HEK293 (cell line): ENCODE measurements at regions not wholly inside any gene's neighbourhood (a gene's known extent, or its start where the extent isn't known, plus 50 kb on each side); places are given as distances from the start of the nearest gene placed in this dataset.

Experiments used
- CTCF ChIA-PET: fragments of 350-600 bp; formaldehyde crosslinking; extraction: SDS; loops from one replicate; lab custom pipeline; 2021; ENCODE audit warnings: antibody characterized with exemption; lab: Yijun Ruan, JAX
- POLR2A ChIA-PET: fragments of 300-600 bp; formaldehyde crosslinking; extraction: SDS; loops from one replicate; lab custom pipeline; 2020; ENCODE audit warnings: antibody characterized with exemption, inconsistent platforms; lab: Yijun Ruan, JAX
- H3K27ac ChIP-seq: fragments of 200-500 bp; sonication (Bioruptor generic); 2 replicates; pipeline ENCODE4 v1.5.1; 2014; ENCODE audit warnings: low read depth, low read length, control low read depth, inconsistent platforms; ENCODE audit errors: extremely low read depth
- H3K36me3 ChIP-seq, 2 experiments: fragments of 200-500 bp in 1 of 2; sonication (Bioruptor generic) in 1 of 2; 1 replicate in 1 of 2; 2 replicates in 1 of 2; pipeline ENCODE4 v1.5.1; 2014 to 2017; ENCODE audit warnings: inconsistent platforms in 2 of 2, low read length in 2 of 2; ENCODE audit not compliant: control insufficient read depth in 2 of 2, insufficient read depth in 1 of 2
- H3K4me1 ChIP-seq: fragments of 200-500 bp; sonication (Bioruptor generic); 2 replicates; pipeline ENCODE4 v1.5.1; 2014; ENCODE audit warnings: mild to moderate bottlenecking, low read length, inconsistent platforms; ENCODE audit not compliant: control insufficient read depth, insufficient read depth
- H3K4me3 ChIP-seq: 2 replicates; pipeline ENCODE4 v1.5.1; 2011; ENCODE audit warnings: low read depth, mild to moderate bottlenecking, control low read depth, low read length, moderate library complexity
- H3K9me3 ChIP-seq: fragments of 200-500 bp; sonication (Bioruptor generic); 2 replicates; pipeline ENCODE4 v1.5.1; 2014; ENCODE audit warnings: low read depth, low read length, inconsistent platforms; ENCODE audit not compliant: control insufficient read depth, insufficient read depth
- BCL11B ChIP-seq: fragments of 450-650 bp; formaldehyde crosslinking; IDR thresholded peaks from 2 replicates; pipeline ENCODE4 v1.5.1; 2016; ENCODE audit warnings: low read depth, missing biosample characterization, missing genetic modification characterization
- GLIS2 ChIP-seq: fragments of 450-650 bp; formaldehyde crosslinking; IDR thresholded peaks from 2 replicates; pipeline ENCODE4 v1.5.1; 2016; ENCODE audit warnings: missing biosample characterization, missing genetic modification characterization
- IKZF3 ChIP-seq: fragments of 450-650 bp; IDR thresholded peaks from 2 replicates; pipeline ENCODE4 v1.5.0; 2018; ENCODE audit warnings: missing biosample characterization, mild to moderate bottlenecking, missing genetic modification characterization, moderate library complexity
- SALL2 ChIP-seq: fragments of 450-650 bp; formaldehyde crosslinking; IDR thresholded peaks from 2 replicates; pipeline ENCODE4 v1.5.0; 2017; ENCODE audit warnings: missing biosample characterization, mild to moderate bottlenecking, missing genetic modification characterization, borderline replicate concordance
- SP2 ChIP-seq: fragments of 450-650 bp; formaldehyde crosslinking; IDR thresholded peaks from 2 replicates; pipeline ENCODE4 v1.5.1; 2016; ENCODE audit warnings: missing biosample characterization, missing genetic modification characterization
- TCF7L2 ChIP-seq: IDR thresholded peaks from 2 replicates; pipeline ENCODE4 v1.6.1; 2011; ENCODE audit warnings: low read depth, mild to moderate bottlenecking, inconsistent platforms, low read length, moderate library complexity, borderline replicate concordance
- YY1 ChIP-seq: fragments of 450-650 bp; formaldehyde crosslinking; IDR thresholded peaks from 2 replicates; pipeline ENCODE4 v1.5.1; 2018; ENCODE audit warnings: missing biosample characterization, missing genetic modification characterization
- ZBTB21 ChIP-seq: fragments of 450-650 bp; formaldehyde crosslinking; IDR thresholded peaks from 2 replicates; pipeline ENCODE4 v1.5.1; 2017; ENCODE audit warnings: missing biosample characterization, missing genetic modification characterization
- ZFP3 ChIP-seq: fragments of 450-650 bp; formaldehyde crosslinking; IDR thresholded peaks from 2 replicates; pipeline ENCODE4 v1.5.1; 2016; ENCODE audit warnings: low read depth, missing biosample characterization, missing genetic modification characterization
- ZFP37 ChIP-seq: fragments of 450-650 bp; formaldehyde crosslinking; IDR thresholded peaks from 2 replicates; pipeline ENCODE4 v1.5.1; 2016; ENCODE audit warnings: missing biosample characterization, missing genetic modification characterization
- ZFP69B ChIP-seq: fragments of 450-650 bp; formaldehyde crosslinking; IDR thresholded peaks from 2 replicates; pipeline ENCODE4 v1.5.1; 2016; ENCODE audit warnings: missing biosample characterization, missing genetic modification characterization
- ZNF10 ChIP-seq: fragments of 450-650 bp; formaldehyde crosslinking; IDR thresholded peaks from 2 replicates; pipeline ENCODE4 v1.5.1; 2017; ENCODE audit warnings: missing biosample characterization, missing genetic modification characterization
- ZNF169 ChIP-seq: fragments of 450-650 bp; formaldehyde crosslinking; IDR thresholded peaks from 2 replicates; pipeline ENCODE4 v1.5.1; 2016; ENCODE audit warnings: missing biosample characterization, missing genetic modification characterization
- ZNF2 ChIP-seq: fragments of 450-650 bp; formaldehyde crosslinking; IDR thresholded peaks from 2 replicates; pipeline ENCODE4 v1.5.1; 2016; ENCODE audit warnings: missing biosample characterization, missing genetic modification characterization
- ZNF214 ChIP-seq: fragments of 450-650 bp; formaldehyde crosslinking; IDR thresholded peaks from 2 replicates; pipeline ENCODE4 v1.5.1; 2017; ENCODE audit warnings: missing biosample characterization, mild to moderate bottlenecking, missing genetic modification characterization, borderline replicate concordance
- ZNF24 ChIP-seq: fragments of 450-650 bp; formaldehyde crosslinking; IDR thresholded peaks from 2 replicates; pipeline ENCODE4 v1.5.1; 2016; ENCODE audit warnings: missing biosample characterization, missing genetic modification characterization
- ZNF394 ChIP-seq: fragments of 450-650 bp; formaldehyde crosslinking; IDR thresholded peaks from 2 replicates; pipeline ENCODE4 v1.5.1; 2016; ENCODE audit warnings: missing biosample characterization, missing genetic modification characterization, mild to moderate bottlenecking, moderate library complexity, borderline replicate concordance
- ZNF473 ChIP-seq: fragments of 450-650 bp; formaldehyde crosslinking; IDR thresholded peaks from 2 replicates; pipeline ENCODE4 v1.5.1; 2017; ENCODE audit warnings: missing biosample characterization, missing genetic modification characterization
- ZNF621 ChIP-seq: fragments of 450-650 bp; formaldehyde crosslinking; IDR thresholded peaks from 2 replicates; pipeline ENCODE4 v1.5.1; 2017; ENCODE audit warnings: missing biosample characterization, missing genetic modification characterization
- ZNF624 ChIP-seq: fragments of 450-650 bp; formaldehyde crosslinking; IDR thresholded peaks from 2 replicates; pipeline ENCODE4 v1.5.1; 2017; ENCODE audit warnings: missing biosample characterization, missing genetic modification characterization
- ZNF707 ChIP-seq: fragments of 450-650 bp; formaldehyde crosslinking; IDR thresholded peaks from 2 replicates; pipeline ENCODE4 v1.5.1; 2016; ENCODE audit warnings: missing biosample characterization, missing genetic modification characterization
- TF ChIP-seq, protein P1 (sequence below): fragments of 450-650 bp; formaldehyde crosslinking; conservative IDR thresholded peaks from 2 replicates; pipeline ENCODE4 v1.5.1; 2016; ENCODE audit warnings: low read depth, missing biosample characterization, missing genetic modification characterization
- TF ChIP-seq, protein P2 (sequence below): fragments of 450-650 bp; formaldehyde crosslinking; IDR thresholded peaks from 2 replicates; pipeline ENCODE4 v1.5.1; 2016; ENCODE audit warnings: missing biosample characterization, missing genetic modification characterization
- TF ChIP-seq, protein P3 (sequence below): fragments of 450-650 bp; formaldehyde crosslinking; IDR thresholded peaks from 2 replicates; pipeline ENCODE4 v1.5.1; 2017; ENCODE audit warnings: missing biosample characterization, missing genetic modification characterization
- TF ChIP-seq, protein P4 (sequence below): fragments of 450-650 bp; formaldehyde crosslinking; IDR thresholded peaks from 2 replicates; pipeline ENCODE4 v1.5.1; 2017; ENCODE audit warnings: missing biosample characterization, missing genetic modification characterization

- TF ChIP-seq, protein P1, sequence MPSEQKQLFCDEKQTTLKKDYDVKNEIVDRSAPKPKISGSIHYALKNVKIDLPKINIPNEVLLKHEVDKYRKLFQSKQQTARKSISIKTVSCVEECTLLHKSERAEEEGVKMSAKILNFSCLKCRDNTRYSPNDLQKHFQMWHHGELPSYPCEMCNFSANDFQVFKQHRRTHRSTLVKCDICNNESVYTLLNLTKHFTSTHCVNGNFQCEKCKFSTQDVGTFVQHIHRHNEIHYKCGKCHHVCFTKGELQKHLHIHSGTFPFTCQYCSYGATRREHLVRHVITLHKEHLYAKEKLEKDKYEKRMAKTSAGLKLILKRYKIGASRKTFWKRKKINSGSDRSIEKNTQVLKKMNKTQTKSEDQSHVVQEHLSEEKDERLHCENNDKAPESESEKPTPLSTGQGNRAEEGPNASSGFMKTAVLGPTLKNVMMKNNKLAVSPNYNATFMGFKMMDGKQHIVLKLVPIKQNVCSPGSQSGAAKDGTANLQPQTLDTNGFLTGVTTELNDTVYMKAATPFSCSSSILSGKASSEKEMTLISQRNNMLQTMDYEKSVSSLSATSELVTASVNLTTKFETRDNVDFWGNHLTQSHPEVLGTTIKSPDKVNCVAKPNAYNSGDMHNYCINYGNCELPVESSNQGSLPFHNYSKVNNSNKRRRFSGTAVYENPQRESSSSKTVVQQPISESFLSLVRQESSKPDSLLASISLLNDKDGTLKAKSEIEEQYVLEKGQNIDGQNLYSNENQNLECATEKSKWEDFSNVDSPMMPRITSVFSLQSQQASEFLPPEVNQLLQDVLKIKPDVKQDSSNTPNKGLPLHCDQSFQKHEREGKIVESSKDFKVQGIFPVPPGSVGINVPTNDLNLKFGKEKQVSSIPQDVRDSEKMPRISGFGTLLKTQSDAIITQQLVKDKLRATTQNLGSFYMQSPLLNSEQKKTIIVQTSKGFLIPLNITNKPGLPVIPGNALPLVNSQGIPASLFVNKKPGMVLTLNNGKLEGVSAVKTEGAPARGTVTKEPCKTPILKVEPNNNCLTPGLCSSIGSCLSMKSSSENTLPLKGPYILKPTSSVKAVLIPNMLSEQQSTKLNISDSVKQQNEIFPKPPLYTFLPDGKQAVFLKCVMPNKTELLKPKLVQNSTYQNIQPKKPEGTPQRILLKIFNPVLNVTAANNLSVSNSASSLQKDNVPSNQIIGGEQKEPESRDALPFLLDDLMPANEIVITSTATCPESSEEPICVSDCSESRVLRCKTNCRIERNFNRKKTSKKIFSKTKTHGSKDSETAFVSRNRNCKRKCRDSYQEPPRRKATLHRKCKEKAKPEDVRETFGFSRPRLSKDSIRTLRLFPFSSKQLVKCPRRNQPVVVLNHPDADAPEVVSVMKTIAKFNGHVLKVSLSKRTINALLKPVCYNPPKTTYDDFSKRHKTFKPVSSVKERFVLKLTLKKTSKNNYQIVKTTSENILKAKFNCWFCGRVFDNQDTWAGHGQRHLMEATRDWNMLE (tag by site-specific recombination): no peak
- no peak for TF ChIP-seq ZNF169 (tag by site-specific recombination)
- no peak for TF ChIP-seq ZNF473 (tag by site-specific recombination)
- TF ChIP-seq ZBTB21 (tag by site-specific recombination): no peak
- no peak for TF ChIP-seq BCL11B
- TF ChIP-seq, all 188 proteins: peak for 0
Observed at GRCh38 chr15:62342959-62343358, 177.9 kb upstream of the C2CD4B start (continued).

DNA sequence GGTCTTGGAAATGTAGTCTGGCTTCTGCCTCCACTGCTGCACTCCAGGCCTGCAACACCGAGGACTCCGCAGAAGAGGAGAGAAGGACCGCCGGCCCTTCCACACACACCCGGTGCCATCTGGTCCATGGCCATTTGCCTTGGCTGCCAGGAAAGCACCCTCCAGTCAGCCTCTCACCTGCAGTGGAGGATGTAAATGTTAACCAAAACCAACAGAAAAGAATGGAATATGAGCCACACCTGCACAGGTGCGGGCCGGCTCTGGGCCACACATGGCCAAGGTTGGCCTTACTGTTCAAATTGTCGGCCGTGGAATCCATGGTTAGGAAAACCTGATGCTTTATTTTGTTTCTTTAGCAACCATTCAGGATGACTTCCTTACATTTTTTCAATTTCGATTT is 178.3 kb upstream of the C2CD4B start:
- TF ChIP-seq, protein P2, sequence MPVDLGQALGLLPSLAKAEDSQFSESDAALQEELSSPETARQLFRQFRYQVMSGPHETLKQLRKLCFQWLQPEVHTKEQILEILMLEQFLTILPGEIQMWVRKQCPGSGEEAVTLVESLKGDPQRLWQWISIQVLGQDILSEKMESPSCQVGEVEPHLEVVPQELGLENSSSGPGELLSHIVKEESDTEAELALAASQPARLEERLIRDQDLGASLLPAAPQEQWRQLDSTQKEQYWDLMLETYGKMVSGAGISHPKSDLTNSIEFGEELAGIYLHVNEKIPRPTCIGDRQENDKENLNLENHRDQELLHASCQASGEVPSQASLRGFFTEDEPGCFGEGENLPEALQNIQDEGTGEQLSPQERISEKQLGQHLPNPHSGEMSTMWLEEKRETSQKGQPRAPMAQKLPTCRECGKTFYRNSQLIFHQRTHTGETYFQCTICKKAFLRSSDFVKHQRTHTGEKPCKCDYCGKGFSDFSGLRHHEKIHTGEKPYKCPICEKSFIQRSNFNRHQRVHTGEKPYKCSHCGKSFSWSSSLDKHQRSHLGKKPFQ (tag by site-specific recombination): no peak
- no peak for TF ChIP-seq SP2 (tag by site-specific recombination)
- no peak for TF ChIP-seq ZNF621 (tag by site-specific recombination)
- no peak for TF ChIP-seq ZNF707 (tag by site-specific recombination)
- TF ChIP-seq, protein P3, sequence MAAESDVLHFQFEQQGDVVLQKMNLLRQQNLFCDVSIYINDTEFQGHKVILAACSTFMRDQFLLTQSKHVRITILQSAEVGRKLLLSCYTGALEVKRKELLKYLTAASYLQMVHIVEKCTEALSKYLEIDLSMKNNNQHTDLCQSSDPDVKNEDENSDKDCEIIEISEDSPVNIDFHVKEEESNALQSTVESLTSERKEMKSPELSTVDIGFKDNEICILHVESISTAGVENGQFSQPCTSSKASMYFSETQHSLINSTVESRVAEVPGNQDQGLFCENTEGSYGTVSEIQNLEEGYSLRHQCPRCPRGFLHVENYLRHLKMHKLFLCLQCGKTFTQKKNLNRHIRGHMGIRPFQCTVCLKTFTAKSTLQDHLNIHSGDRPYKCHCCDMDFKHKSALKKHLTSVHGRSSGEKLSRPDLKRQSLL (tag by site-specific recombination): no peak
- no peak for TF ChIP-seq SALL2 (tag by site-specific recombination)
- Histone ChIP-seq H3K36me3 (no peaks in the 10 kb centered on the region), H3K4me1 (no peaks in the 10 kb centered on the region), H3K4me3 (no peak overlapping the region), H3K9me3 (no peaks in the 10 kb centered on the region), H3K27ac (no peak overlapping the region)
- ChIA-PET CTCF (interaction anchor here (0.7 kb wide), 1 partner anchor 27 kb away, joined by 5 read pairs; no protein-coding TSS in a partner anchor), POLR2A (no interaction called here)

- no peaks in the 10 kb centered on the region for H3K9me3 ChIP-seq
- no peak overlapping the region for H3K27ac ChIP-seq
- H3K36me3 ChIP-seq: no peaks in the 10 kb centered on the region
- H3K4me1 ChIP-seq: no peaks in the 10 kb centered on the region
- POLR2A ChIA-PET: no interaction called here
- CTCF ChIA-PET: interaction anchor here (0.5 to 1.1 kb wide), 6 partner anchors 13 to 493 kb away, joined by 3 to 5 read pairs (median 3); no protein-coding TSS in a partner anchor
- H3K4me3 ChIP-seq: no peak overlapping the region
- TF ChIP-seq ZNF214 (tag by site-specific recombination) (no peak), ZNF394 (tag by site-specific recombination) (no peak), ZFP3 (tag by site-specific recombination) (no peak), ZNF10 (tag by site-specific recombination) (no peak), ZNF624 (tag by site-specific recombination) (no peak), ZNF24 (tag by site-specific recombination) (no peak), IKZF3 (tag by site-specific recombination) (no peak), ZFP37 (no peak), YY1 (no peak), ZNF2 (tag by site-specific recombination) (0 out of 2 replicates have a peak, but pooled peaks have one; percentile 23), ZFP69B (tag by site-specific recombination) (peak; percentile 72; the same call in 1 of the 2 replicates), GLIS2 (no peak), TCF7L2 (no peak)
- TF ChIP-seq, protein P4, sequence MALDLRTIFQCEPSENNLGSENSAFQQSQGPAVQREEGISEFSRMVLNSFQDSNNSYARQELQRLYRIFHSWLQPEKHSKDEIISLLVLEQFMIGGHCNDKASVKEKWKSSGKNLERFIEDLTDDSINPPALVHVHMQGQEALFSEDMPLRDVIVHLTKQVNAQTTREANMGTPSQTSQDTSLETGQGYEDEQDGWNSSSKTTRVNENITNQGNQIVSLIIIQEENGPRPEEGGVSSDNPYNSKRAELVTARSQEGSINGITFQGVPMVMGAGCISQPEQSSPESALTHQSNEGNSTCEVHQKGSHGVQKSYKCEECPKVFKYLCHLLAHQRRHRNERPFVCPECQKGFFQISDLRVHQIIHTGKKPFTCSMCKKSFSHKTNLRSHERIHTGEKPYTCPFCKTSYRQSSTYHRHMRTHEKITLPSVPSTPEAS (tag by site-specific recombination): no peak
Observed at GRCh38 chr15:62344806-62345539, 179.9 kb upstream of the C2CD4B start.
